ENCODE measurements at regions not wholly inside any gene's neighbourhood (a gene's known extent, or its start where the extent isn't known, plus 50 kb on each side); places are given as distances from the start of the nearest gene placed in this dataset.

GRCh38 chr9:85136507-85136906 lies 467.0 kb downstream of the NTRK2 start:
- TF ChIP-seq, protein P1, sequence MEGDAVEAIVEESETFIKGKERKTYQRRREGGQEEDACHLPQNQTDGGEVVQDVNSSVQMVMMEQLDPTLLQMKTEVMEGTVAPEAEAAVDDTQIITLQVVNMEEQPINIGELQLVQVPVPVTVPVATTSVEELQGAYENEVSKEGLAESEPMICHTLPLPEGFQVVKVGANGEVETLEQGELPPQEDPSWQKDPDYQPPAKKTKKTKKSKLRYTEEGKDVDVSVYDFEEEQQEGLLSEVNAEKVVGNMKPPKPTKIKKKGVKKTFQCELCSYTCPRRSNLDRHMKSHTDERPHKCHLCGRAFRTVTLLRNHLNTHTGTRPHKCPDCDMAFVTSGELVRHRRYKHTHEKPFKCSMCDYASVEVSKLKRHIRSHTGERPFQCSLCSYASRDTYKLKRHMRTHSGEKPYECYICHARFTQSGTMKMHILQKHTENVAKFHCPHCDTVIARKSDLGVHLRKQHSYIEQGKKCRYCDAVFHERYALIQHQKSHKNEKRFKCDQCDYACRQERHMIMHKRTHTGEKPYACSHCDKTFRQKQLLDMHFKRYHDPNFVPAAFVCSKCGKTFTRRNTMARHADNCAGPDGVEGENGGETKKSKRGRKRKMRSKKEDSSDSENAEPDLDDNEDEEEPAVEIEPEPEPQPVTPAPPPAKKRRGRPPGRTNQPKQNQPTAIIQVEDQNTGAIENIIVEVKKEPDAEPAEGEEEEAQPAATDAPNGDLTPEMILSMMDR (IDR thresholded peaks at IDR 0.05; ENCODE audit: poor library complexity, severe bottlenecking): no peak
- TF ChIP-seq EP300 (conservative IDR thresholded peaks at IDR 0.05; ENCODE audit: poor library complexity, severe bottlenecking) (no peak), POLR2AphosphoS5 (IDR thresholded peaks at IDR 0.05) (no peak), EZH2 (IDR thresholded peaks at IDR 0.05; ENCODE audit: borderline replicate concordance, insufficient read depth, low read length, poor library complexity, severe bottlenecking) (no peak)
